GM21447 (cell line): ENCODE measurements at regions not wholly inside any gene's neighbourhood (a gene's known extent, or its start where the extent isn't known, plus 50 kb on each side); places are given as distances from the start of the nearest gene placed in this dataset.

ENCODE experiments used
- ATAC-seq: cut with Tn5 transposase; IDR thresholded peaks from one replicate; pipeline ENCODE4 v1.9.1; 2021; ENCODE audit not compliant: unreplicated experiment

- ATAC-seq, result no peak
Observed at GRCh38 chr20:63072231-63072791, 65.5 kb upstream of the BHLHE23 start.

- ATAC-seq, result no peak
Observed at GRCh38 chr20:63071541-63072181, 64.9 kb upstream of the BHLHE23 start.

GRCh38 chr20:63070771-63071540 lies 64.2 kb upstream of the BHLHE23 start:
- ATAC-seq, result no peak

- ATAC-seq, result no peak
Observed at GRCh38 chr20:63070301-63070625, 63.5 kb upstream of the BHLHE23 start.

DNA sequence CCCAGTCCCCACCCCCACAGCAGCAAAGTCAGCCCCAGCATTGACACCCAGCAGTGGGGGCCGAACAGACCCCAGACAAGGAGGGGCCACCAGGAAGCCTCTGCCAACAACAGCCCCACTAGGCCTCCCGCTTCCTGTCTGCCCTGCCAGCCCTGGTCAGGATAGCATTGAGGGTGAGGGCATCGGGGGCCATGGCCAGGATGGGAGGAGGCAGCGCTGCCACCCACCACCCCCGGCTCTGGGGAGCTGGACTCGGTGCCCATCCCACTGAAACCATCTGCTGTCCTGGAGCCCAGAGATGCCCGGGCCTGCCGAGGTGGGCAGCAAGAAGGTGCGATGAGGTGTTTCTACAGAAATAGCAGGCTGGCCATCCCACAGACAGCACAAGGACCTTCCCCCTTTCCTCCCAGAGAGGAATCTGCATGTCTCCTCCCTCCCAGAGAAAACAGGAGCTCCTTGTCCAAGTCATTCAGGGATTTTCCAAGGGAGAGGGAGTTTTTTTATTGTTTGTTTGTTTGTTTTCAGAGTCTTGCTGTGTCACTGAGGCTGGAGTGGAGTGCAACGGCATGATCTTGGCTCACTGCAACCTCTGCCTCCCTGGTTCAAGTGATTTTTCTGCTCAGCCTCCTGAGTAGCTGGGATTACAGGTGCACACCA lies 62.1 kb upstream of the BHLHE23 start:
- ATAC-seq, result no peak

- ATAC-seq, result no peak
Observed at GRCh38 chr20:63067721-63068560, 61.2 kb upstream of the BHLHE23 start.

GRCh38 chr20:63067266-63067635 lies 60.5 kb upstream of the BHLHE23 start:
- ATAC-seq, result no peak

- ATAC-seq, result no peak
Observed at GRCh38 chr20:63066506-63067265, 59.9 kb upstream of the BHLHE23 start.

- no peak for ATAC-seq
Observed at GRCh38 chr20:63065911-63066310, 59.1 kb upstream of the BHLHE23 start.

- no peak for ATAC-seq
Observed at GRCh38 chr20:63064745-63065711, 58.3 kb upstream of the BHLHE23 start.

GRCh38 chr20:63064310-63064709 lies 57.5 kb upstream of the BHLHE23 start:
- ATAC-seq, result no peak

- ATAC-seq, result no peak
Observed at GRCh38 chr20:63062188-63063140, 55.7 kb upstream of the BHLHE23 start.

GRCh38 chr20:63061771-63062100 lies 55.0 kb upstream of the BHLHE23 start:
- ATAC-seq, result no peak

- no peak for ATAC-seq
Observed at GRCh38 chr20:63061051-63061770, 54.4 kb upstream of the BHLHE23 start.

GRCh38 chr20:63060057-63060991 lies 53.6 kb upstream of the BHLHE23 start:
- ATAC-seq, result no peak

GRCh38 chr20:63059684-63060056 lies 52.9 kb upstream of the BHLHE23 start:
- ATAC-seq, result no peak
